IPS DF 6.9 (cell line): ENCODE measurements at regions not wholly inside any gene's neighbourhood (a gene's known extent, or its start where the extent isn't known, plus 50 kb on each side); places are given as distances from the start of the nearest gene placed in this dataset.

Experiments
- DNase-seq: peaks from one replicate; pipeline ENCODE4 v3.0.0-alpha.2; 2013; ENCODE audit warnings: low read depth, low spot score
- H3K27ac ChIP-seq: one replicate; pipeline ENCODE4 v1.5.1; 2013; ENCODE audit warnings: low read length, control low read depth
- H3K27me3 ChIP-seq: 2 replicates; pipeline ENCODE4 v1.6.1; 2013; ENCODE audit warnings: mild to moderate bottlenecking, low read length; ENCODE audit not compliant: control insufficient read depth, insufficient read depth
- H3K36me3 ChIP-seq: 2 replicates; pipeline ENCODE4 v1.6.1; 2013; ENCODE audit warnings: low read length; ENCODE audit not compliant: control insufficient read depth, insufficient read depth
- H3K4me1 ChIP-seq: 2 replicates; pipeline ENCODE4 v1.6.1; 2013; ENCODE audit warnings: low read length; ENCODE audit not compliant: control insufficient read depth, insufficient read depth
- H3K4me3 ChIP-seq: 2 replicates; pipeline ENCODE4 v1.5.1; 2013; ENCODE audit warnings: mild to moderate bottlenecking, low read length
- H3K9me3 ChIP-seq: 2 replicates; pipeline ENCODE4 v1.6.1; 2013; ENCODE audit warnings: low read length, inconsistent platforms; ENCODE audit not compliant: control insufficient read depth, insufficient read depth
- WGBS: extraction: QIAGEN DNeasy Blood & Tissue Kit; methylation state at CpG from one replicate; pipeline ENCODE4 v1.1.7; 2013; ENCODE audit warnings: mixed read lengths, missing lambda C conversion rate; ENCODE audit not compliant: insufficient read length, insufficient coverage; 5-methylcytosine and 5-hydroxymethylcytosine counted together

DNA sequence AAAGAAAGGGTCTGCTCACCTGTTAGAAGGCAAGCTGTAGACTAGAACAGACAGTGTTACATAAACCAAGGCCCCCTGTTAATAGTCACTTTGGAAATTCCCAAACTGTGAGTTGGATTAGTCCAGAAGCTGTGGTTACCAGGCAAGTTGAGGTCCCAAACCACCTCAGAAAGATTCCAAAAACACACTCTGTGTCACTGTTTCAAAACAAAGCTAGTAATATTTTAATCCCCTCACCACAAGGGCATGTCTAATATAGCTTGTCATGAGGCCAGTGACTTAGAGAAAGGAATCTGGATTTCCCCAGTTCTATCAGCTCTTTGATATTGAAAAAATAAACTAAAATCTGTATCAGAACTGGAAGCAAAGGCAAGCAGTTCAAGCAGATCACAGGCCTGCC, 244.6 kb downstream of the HAO1 start:
- Histone ChIP-seq H3K4me3 (no peak overlapping the region), H3K9me3 (no peaks in the 10 kb centered on the region), H3K4me1 (no peaks in the 10 kb centered on the region), H3K27ac (no peak overlapping the region), H3K36me3 (no peaks in the 10 kb centered on the region), H3K27me3 (no peaks in the 10 kb centered on the region)
- no peak for DNase-seq

DNA sequence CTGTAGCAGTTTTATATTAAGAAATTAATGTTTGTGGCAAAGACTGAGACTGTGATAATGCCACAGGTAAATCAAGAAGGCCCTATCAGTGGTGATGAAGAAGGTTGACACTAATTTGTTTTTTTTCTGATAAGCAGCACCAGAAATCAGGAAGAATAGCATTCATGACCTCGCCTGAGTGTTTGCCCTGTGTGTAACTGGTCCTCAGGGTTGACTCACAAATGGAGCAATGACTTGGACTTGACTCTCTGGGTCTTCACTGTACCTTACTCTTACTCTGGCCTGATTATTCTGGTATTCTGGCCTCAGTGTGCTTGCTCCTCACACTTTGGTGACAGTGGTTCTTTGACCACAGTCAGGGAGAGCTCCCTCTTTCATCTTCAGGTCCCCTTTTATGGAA, 243.9 kb downstream of the HAO1 start:
- Histone ChIP-seq H3K27ac (no peak overlapping the region), H3K27me3 (no peaks in the 10 kb centered on the region), H3K36me3 (no peaks in the 10 kb centered on the region), H3K4me1 (no peaks in the 10 kb centered on the region), H3K4me3 (no peak overlapping the region), H3K9me3 (no peaks in the 10 kb centered on the region)
- DNase-seq = no peak
- no CpG with 5 or more reads among the region's 1 CpG for WGBS

DNA sequence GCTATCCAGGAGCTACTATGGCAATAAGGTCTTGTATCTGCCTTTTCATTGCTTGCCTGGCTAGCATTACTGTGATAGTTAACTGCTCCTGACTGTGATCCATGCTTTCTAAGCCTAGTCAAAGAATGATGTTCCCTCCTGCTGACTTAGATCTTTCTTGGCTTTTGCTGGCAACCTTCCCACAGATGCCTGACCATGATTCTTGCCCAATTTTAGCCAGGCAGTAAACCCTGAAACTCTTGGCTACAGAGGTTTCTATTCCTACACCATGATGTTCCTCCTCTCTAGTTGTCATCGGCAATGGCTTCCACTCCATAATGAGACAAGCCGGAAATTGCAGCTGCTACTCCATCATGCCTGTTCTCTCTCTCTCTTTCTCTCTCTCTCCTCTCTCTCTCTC, 238.1 kb downstream of the HAO1 start:
- Histone ChIP-seq H3K9me3 (no peaks in the 10 kb centered on the region), H3K36me3 (no peaks in the 10 kb centered on the region), H3K27me3 (no peaks in the 10 kb centered on the region), H3K4me3 (no peak overlapping the region), H3K27ac (no peak overlapping the region), H3K4me1 (no peaks in the 10 kb centered on the region)
- WGBS = no CpG with 5 or more reads among the region's 2 CpGs
- no peak for DNase-seq

DNA sequence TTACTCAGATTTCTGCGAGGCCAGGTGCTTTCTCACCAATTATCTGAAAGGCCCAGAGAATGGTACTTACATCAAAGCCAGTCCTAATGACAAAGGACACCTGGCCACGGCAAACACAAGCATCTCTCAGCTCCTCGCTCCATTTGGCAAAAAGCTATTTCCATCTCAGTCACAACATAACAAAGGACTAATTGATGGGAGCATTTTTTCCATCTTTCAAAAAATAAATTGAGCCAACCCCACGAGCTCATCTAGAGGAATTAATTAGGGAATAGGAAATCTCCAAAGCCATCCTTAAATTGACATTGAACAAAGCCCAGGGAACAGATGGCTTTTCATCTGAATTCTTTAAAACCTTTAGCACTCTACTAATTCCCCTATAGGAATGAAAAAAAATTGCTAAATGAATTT, 236.7 kb downstream of the HAO1 start:
- DNase-seq = no peak
- no CpG with 5 or more reads among the region's 4 CpGs for WGBS
- no peaks in the 10 kb centered on the region for H3K36me3 ChIP-seq

DNA sequence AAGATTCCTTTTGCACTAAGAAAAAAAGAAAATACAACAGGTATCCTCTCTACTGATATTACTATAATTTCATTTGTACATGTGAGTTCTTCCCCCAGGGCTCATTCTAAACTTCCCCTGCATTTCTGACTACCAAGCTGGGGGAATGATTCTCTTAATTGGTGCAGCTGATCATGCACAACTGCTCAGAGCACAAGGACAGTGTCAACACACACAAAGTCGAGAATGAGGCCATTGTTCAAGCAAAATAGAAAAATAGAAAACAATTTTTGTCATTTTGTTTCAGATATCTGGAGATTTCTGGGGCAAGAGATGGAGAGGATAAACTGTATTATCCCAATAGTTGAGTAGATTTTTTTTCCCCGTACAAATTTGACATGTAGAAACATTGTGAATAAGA, 236.3 kb downstream of the HAO1 start:
- Histone ChIP-seq H3K27me3 (no peaks in the 10 kb centered on the region), H3K4me1 (no peaks in the 10 kb centered on the region)
- no peak for DNase-seq

More for the DNA sequence above, 236.7 kb downstream of the HAO1 start:
- H3K27ac ChIP-seq = no peak overlapping the region
- no peak overlapping the region for H3K4me3 ChIP-seq
- H3K4me1 ChIP-seq = no peaks in the 10 kb centered on the region
- no peaks in the 10 kb centered on the region for H3K27me3 ChIP-seq
- H3K9me3 ChIP-seq = no peaks in the 10 kb centered on the region

DNA sequence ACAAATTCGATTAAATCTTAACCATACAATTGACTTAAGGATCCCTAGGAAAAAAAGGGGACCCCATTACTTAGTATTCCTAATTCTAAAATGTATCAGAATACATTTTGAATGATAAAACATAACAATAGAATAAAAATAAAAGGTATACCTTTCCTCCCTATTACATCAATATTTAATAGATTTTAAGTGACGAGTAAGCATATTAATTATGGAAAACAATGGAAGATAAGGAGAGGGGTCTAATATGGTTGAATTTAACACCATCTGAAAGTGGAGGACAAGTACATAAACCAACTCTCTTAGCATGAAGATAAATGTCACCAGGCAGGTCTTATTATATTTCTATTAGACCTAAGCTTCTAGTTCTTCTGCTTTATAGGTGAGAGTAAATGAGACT, 232.1 kb downstream of the HAO1 start:
- Histone ChIP-seq H3K36me3 (no peaks in the 10 kb centered on the region), H3K4me1 (no peaks in the 10 kb centered on the region), H3K9me3 (no peaks in the 10 kb centered on the region), H3K27me3 (no peaks in the 10 kb centered on the region), H3K4me3 (no peak overlapping the region), H3K27ac (no peak overlapping the region)
- no peak for DNase-seq
- no CpG with 5 or more reads among the region's 2 CpGs for WGBS

More for the DNA sequence above, 236.3 kb downstream of the HAO1 start:
- Histone ChIP-seq H3K36me3 (no peaks in the 10 kb centered on the region), H3K9me3 (no peaks in the 10 kb centered on the region), H3K27ac (no peak overlapping the region), H3K4me3 (no peak overlapping the region)
- no CpG with 5 or more reads among the region's 2 CpGs for WGBS

DNA sequence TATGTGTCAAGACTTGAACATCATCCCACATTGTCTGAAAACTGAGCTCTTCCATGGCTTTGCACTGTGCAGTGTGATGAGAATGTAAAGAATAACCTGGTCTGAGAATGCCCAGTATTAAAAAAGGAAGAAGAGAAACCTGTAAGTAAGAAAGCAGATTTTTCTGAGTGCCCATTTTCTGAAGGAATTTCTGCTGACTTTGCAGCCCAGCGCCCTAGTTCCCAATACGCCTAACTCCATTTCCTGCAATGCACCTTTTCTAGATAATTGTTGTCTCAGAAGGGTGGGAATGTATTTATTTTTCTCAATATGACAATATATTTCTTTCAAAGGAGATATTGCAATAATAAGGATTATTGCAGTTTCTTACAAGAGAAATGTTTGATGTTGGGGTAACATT, 231.5 kb downstream of the HAO1 start:
- no CpG with 5 or more reads among the region's 2 CpGs for WGBS
- no peak overlapping the region for H3K27ac ChIP-seq
- no peak overlapping the region for H3K4me3 ChIP-seq
- no peaks in the 10 kb centered on the region for H3K4me1 ChIP-seq
- H3K9me3 ChIP-seq = no peaks in the 10 kb centered on the region
- no peaks in the 10 kb centered on the region for H3K36me3 ChIP-seq
- DNase-seq = no peak
- H3K27me3 ChIP-seq = no peaks in the 10 kb centered on the region

DNA sequence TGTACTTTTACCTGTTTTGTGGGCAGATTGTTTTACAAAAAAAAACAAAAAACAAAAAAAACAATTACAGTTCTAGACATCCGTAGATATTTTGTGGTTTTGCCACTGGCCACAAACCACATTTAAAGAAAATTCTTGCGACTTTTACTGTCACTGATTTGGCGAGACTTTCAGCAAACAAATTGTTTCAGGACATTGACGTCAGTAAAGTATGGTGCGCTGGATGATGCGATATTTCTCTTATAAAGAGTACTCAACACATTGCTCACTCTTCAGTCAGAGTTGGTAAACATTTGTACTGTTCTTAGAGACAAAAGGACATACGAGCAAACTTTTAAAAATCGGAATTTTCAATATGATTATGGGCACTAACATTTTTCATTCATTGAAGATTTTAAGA, 229.8 kb downstream of the HAO1 start:
- Histone ChIP-seq H3K9me3 (no peaks in the 10 kb centered on the region), H3K36me3 (no peaks in the 10 kb centered on the region), H3K27ac (no peak overlapping the region), H3K4me3 (no peak overlapping the region), H3K4me1 (no peaks in the 10 kb centered on the region), H3K27me3 (no peaks in the 10 kb centered on the region)
- no CpG with 5 or more reads among the region's 8 CpGs for WGBS
- no peak for DNase-seq

DNA sequence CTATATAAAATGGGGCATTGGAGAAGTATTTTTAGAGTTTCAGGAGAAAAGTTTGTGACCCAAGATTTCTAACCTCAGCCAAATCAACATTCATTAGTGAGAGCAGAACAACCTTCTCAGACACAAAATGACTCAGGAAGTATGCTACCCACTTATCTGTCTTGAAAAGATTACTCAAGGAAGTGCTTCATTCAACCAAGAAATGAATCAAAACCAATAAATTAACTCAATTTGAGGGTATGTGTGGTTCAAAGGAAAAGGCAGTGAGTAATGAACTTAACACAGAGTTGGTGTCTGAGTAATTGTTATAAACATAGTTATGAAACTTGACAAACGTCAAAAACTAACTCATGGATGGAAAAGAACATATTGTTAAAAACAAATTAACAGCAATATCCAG, 227.6 kb downstream of the HAO1 start:
- WGBS = no CpG with 5 or more reads among the region's 1 CpG
- H3K4me3 ChIP-seq = no peak overlapping the region
- no peaks in the 10 kb centered on the region for H3K27me3 ChIP-seq
- no peaks in the 10 kb centered on the region for H3K4me1 ChIP-seq
- DNase-seq = no peak
- H3K36me3 ChIP-seq = no peaks in the 10 kb centered on the region
- no peak overlapping the region for H3K27ac ChIP-seq
- no peaks in the 10 kb centered on the region for H3K9me3 ChIP-seq

DNA sequence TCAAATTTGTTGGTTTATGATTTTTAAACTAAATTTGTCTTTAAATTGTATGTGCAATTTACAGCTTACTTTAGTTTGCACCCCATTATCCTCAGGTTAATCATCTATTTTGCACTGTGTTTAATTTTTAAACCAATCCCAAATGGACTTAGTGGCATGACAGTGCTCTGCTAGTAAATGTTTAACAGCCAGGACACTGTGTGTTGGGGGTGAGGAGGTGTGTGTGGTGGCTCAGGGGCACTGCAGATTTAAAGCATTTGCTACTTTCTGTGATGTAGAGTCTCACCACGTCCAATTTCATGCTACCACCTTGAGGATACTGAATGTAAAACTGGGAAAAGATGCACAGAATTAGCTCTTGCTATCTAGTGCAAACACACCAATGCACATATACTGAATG, 225.7 kb downstream of the HAO1 start:
- no peaks in the 10 kb centered on the region for H3K9me3 ChIP-seq
- no CpG with 5 or more reads among the region's 1 CpG for WGBS
- no peaks in the 10 kb centered on the region for H3K4me1 ChIP-seq
- no peaks in the 10 kb centered on the region for H3K27me3 ChIP-seq
- H3K27ac ChIP-seq = no peak overlapping the region
- no peak for DNase-seq
- no peaks in the 10 kb centered on the region for H3K36me3 ChIP-seq
- H3K4me3 ChIP-seq = no peak overlapping the region

DNA sequence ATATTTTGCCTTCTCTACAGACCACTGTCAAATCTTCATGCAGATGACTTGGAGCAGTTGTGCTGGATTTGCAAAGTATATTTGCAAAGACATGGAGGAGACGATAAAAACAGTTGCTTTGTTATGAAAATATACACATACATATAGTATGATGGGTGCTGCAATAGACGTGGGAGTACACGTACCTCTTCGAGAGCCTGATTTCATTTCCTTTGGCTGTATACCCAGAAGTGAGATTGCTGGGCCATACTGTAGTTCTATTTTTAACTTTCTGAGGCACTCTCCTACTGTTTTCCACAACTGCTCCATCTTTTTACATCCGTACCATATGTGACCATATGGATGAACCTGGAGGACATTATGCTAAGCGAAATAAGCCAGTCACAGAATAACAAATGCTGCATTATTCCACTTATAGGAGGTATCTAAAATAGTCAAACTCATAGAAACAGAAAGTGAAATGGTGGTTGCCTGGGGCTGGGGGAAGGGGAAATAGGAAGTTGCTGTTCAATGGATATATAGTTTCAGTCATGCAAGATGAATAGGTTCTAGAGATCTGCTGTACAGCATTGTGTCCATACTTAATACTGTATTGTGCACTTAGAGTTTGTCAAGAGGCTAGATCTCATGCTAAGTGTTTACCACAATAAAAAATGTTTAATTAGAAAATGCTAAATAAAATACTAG, 223.8 kb downstream of the HAO1 start:
- no peaks in the 10 kb centered on the region for H3K27me3 ChIP-seq
- H3K4me3 ChIP-seq = no peak overlapping the region
- no peak for DNase-seq
- H3K9me3 ChIP-seq = no peaks in the 10 kb centered on the region
- H3K27ac ChIP-seq = no peak overlapping the region
- no CpG with 5 or more reads among the region's 6 CpGs for WGBS
- no peaks in the 10 kb centered on the region for H3K4me1 ChIP-seq
- no peaks in the 10 kb centered on the region for H3K36me3 ChIP-seq
